ENCODE measurements at regions not wholly inside any gene's neighbourhood (a gene's known extent, or its start where the extent isn't known, plus 50 kb on each side); places are given as distances from the start of the nearest gene placed in this dataset.

GRCh38 chr4:65190780-65191179 lies 479.5 kb downstream of the EPHA5 start:
- no peak for FAIRE-seq
- H3K4me2 ChIP-seq (ENCODE audit: insufficient read depth in 1 of 2, low read depth in 2 of 2, low read length in 2 of 2), result no peak overlapping the region
- CTCF ChIA-PET (ENCODE audit: partially characterized antibody), result no interaction called here
- TF ChIP-seq EP300 (IDR thresholded peaks at IDR 0.05; ENCODE audit: borderline replicate concordance in 1 of 2, low read depth in 2 of 2, low read length in 2 of 2), result no peak
- TF ChIP-seq RAD21 (IDR thresholded peaks at IDR 0.05 in 1 of 2, conservative IDR thresholded peaks at IDR 0.05 in 1 of 2; ENCODE audit: low read depth in 2 of 2, low read length in 2 of 2), result no peak
- no peak for TF ChIP-seq BCL11A (IDR thresholded peaks at IDR 0.05; ENCODE audit: low read depth in 2 of 2, low read length in 2 of 2)
- no peak for TF ChIP-seq BRCA1 (IDR thresholded peaks at IDR 0.05; ENCODE audit: low read depth, low read length)
- TF ChIP-seq NRF1 (IDR thresholded peaks at IDR 0.05; ENCODE audit: low read depth, low read length), result no peak
- no peak for TF ChIP-seq POLR2A (IDR thresholded peaks at IDR 0.05; ENCODE audit: control extremely low read depth in 1 of 2, low read depth in 2 of 2, low read length in 2 of 2)
- TF ChIP-seq KDM4A (IDR thresholded peaks at IDR 0.05; ENCODE audit: low read depth, low read length, severe bottlenecking), result no peak
- TF ChIP-seq TAF7 (optimal IDR thresholded peaks at IDR 0.05; ENCODE audit: borderline replicate concordance, low read depth, low read length), result no peak
- no peak for TF ChIP-seq EZH2 (IDR thresholded peaks at IDR 0.05; ENCODE audit: low read depth, low read length, severe bottlenecking)
- TF ChIP-seq MAFK (IDR thresholded peaks at IDR 0.05; ENCODE audit: low read depth, low read length), result no peak
- TF ChIP-seq HDAC2 (IDR thresholded peaks at IDR 0.05; ENCODE audit: borderline replicate concordance in 1 of 2, low read depth in 2 of 2, low read length in 2 of 2), result no peak
- TF ChIP-seq, protein P1, sequence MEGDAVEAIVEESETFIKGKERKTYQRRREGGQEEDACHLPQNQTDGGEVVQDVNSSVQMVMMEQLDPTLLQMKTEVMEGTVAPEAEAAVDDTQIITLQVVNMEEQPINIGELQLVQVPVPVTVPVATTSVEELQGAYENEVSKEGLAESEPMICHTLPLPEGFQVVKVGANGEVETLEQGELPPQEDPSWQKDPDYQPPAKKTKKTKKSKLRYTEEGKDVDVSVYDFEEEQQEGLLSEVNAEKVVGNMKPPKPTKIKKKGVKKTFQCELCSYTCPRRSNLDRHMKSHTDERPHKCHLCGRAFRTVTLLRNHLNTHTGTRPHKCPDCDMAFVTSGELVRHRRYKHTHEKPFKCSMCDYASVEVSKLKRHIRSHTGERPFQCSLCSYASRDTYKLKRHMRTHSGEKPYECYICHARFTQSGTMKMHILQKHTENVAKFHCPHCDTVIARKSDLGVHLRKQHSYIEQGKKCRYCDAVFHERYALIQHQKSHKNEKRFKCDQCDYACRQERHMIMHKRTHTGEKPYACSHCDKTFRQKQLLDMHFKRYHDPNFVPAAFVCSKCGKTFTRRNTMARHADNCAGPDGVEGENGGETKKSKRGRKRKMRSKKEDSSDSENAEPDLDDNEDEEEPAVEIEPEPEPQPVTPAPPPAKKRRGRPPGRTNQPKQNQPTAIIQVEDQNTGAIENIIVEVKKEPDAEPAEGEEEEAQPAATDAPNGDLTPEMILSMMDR (IDR thresholded peaks at IDR 0.05; ENCODE audit: control extremely low read depth in 1 of 3, insufficient read depth in 1 of 3, low read depth in 1 of 3, low read length in 3 of 3), result no peak

More at GRCh38 chr4:65190780-65191179, 479.5 kb downstream of the EPHA5 start:
- Histone ChIP-seq H2AFZ (ENCODE audit: low read length) (no peak overlapping the region), H2BK120ac (replicated peaks; ENCODE audit: low read depth, low read length) (no peak overlapping the region), H3K36me3 (ENCODE audit: control insufficient read depth in 2 of 4, insufficient read depth in 4 of 4, low read length in 3 of 4) (no peaks in the 10 kb centered on the region), H3K9me3 (ENCODE audit: insufficient read depth in 2 of 2, low read depth in 1 of 2, low read length in 1 of 2) (no peaks in the 10 kb centered on the region; a peak in 1 of 4 replicates), H3K79me2 (ENCODE audit: control insufficient read depth in 1 of 2, insufficient read depth in 2 of 2, low read length in 2 of 2) (no peaks in the 10 kb centered on the region), H3K18ac (ENCODE audit: extremely low read depth, low read length) (no peak overlapping the region), H4K91ac (replicated peaks; ENCODE audit: insufficient read length, low read length) (no peak overlapping the region), H2BK12ac (ENCODE audit: low read depth, low read length) (no peak overlapping the region), H2BK15ac (ENCODE audit: low read length) (no peak overlapping the region), H3K4me3 (ENCODE audit: extremely low read depth in 1 of 4, insufficient read depth in 2 of 4, low read depth in 3 of 4, low read length in 4 of 4) (no peak overlapping the region), H3K56ac (replicated peaks; ENCODE audit: insufficient read length, low read depth, low read length) (no peak overlapping the region), H2AK5ac (ENCODE audit: low read depth, low read length) (no peak overlapping the region), H3K23me2 (ENCODE audit: low read depth, low read length) (no peaks in the 10 kb centered on the region), H4K5ac (ENCODE audit: insufficient read length, low read depth, low read length) (no peak overlapping the region), H3K14ac (ENCODE audit: insufficient read length) (no peak overlapping the region), H3K4me1 (replicated peaks in 1 of 4; ENCODE audit: control insufficient read depth in 3 of 4, insufficient read depth in 4 of 4, low read length in 3 of 4) (no peaks in the 10 kb centered on the region), H2BK5ac (ENCODE audit: low read depth, low read length) (no peak overlapping the region), H2BK20ac (ENCODE audit: low read length) (no peak overlapping the region), H3K27ac (ENCODE audit: low read depth, low read length) (no peak overlapping the region), H3K23ac (ENCODE audit: insufficient read length) (no peak overlapping the region), H4K20me1 (replicated peaks in 1 of 2; ENCODE audit: control insufficient read depth in 1 of 2, insufficient read depth in 2 of 2, low read length in 2 of 2) (no peaks in the 10 kb centered on the region), H3K27me3 (replicated peaks in 1 of 4; ENCODE audit: control insufficient read depth in 3 of 4, extremely low read depth in 1 of 4, insufficient read depth in 3 of 4, low read length in 3 of 4) (no peaks in the 10 kb centered on the region), H3K9ac (replicated peaks in 1 of 4; ENCODE audit: extremely low read depth in 1 of 4, low read depth in 3 of 4, low read length in 3 of 4) (no peak overlapping the region), H4K8ac (ENCODE audit: extremely low read depth, insufficient read depth, low read length) (no peak overlapping the region), H3K79me1 (ENCODE audit: low read depth, low read length) (no peaks in the 10 kb centered on the region), H3K4ac (replicated peaks; ENCODE audit: insufficient read length, low read depth, low read length) (no peak overlapping the region)
- WGBS, 2 experiments (ENCODE audit: extremely low coverage in 1 of 2, insufficient coverage in 1 of 2, insufficient read length in 1 of 2, insufficient replicate concordance in 2 of 2, low coverage in 1 of 2, low lambda C conversion rate in 2 of 2, missing lambda C conversion rate in 1 of 2), result 96% methylated on average over 2 of the region's 2 CpGs; no CpG with 5 or more reads in 1 of the 2 experiments
- no peak for DNase-seq (ENCODE audit: low read depth in 1 of 2, low spot score in 2 of 2)
- POLR2A ChIA-PET (ENCODE audit: partially characterized antibody), result no interaction called here
